H9 (cell line): ENCODE measurements at regions not wholly inside any gene's neighbourhood (a gene's known extent, or its start where the extent isn't known, plus 50 kb on each side); places are given as distances from the start of the nearest gene placed in this dataset.

Experiments
- DNase-seq: peaks from one replicate; pipeline ENCODE4 v3.0.0-alpha.2; 2017
- H2AFZ ChIP-seq: one replicate; pipeline ENCODE4 v1.6.1; 2013; ENCODE audit warnings: mild to moderate bottlenecking, low read length, control low read depth, moderate library complexity
- H2AK5ac ChIP-seq: 2 replicates; pipeline ENCODE4 v1.6.1; 2013; ENCODE audit warnings: low read length, control low read depth, mixed read lengths; ENCODE audit not compliant: insufficient read length
- H2BK120ac ChIP-seq: one replicate; pipeline ENCODE4 v1.6.1; 2013; ENCODE audit warnings: low read depth, mild to moderate bottlenecking, low read length, control low read depth, inconsistent platforms; ENCODE audit not compliant: poor library complexity, severe bottlenecking
- H2BK12ac ChIP-seq: 2 replicates; pipeline ENCODE4 v1.6.1; 2013; ENCODE audit warnings: low read length, control low read depth, mixed read lengths, low read depth; ENCODE audit not compliant: insufficient read length
- H2BK15ac ChIP-seq: 2 replicates; pipeline ENCODE4 v1.6.1; 2013; ENCODE audit warnings: low read depth, low read length, control low read depth
- H2BK20ac ChIP-seq: one replicate; pipeline ENCODE4 v1.6.1; 2013; ENCODE audit warnings: low read depth, mild to moderate bottlenecking, low read length, control low read depth, inconsistent platforms; ENCODE audit not compliant: poor library complexity, severe bottlenecking
- H2BK5ac ChIP-seq: 2 replicates; pipeline ENCODE4 v1.6.1; 2013; ENCODE audit warnings: low read length, control low read depth, mixed read lengths; ENCODE audit not compliant: insufficient read length
- H3K14ac ChIP-seq: 2 replicates; pipeline ENCODE4 v1.6.1; 2013; ENCODE audit warnings: low read length, control low read depth; ENCODE audit not compliant: insufficient read depth
- H3K18ac ChIP-seq: 2 replicates; pipeline ENCODE4 v1.6.1; 2013; ENCODE audit warnings: low read depth, mild to moderate bottlenecking, mixed read lengths, low read length, control low read depth; ENCODE audit not compliant: insufficient read length
- H3K23ac ChIP-seq: 2 replicates; pipeline ENCODE4 v1.6.1; 2013; ENCODE audit warnings: low read length, control low read depth, mixed read lengths, low read depth; ENCODE audit not compliant: insufficient read length
- H3K23me2 ChIP-seq: 2 replicates; pipeline ENCODE4 v1.6.1; 2013; ENCODE audit warnings: low read depth, mild to moderate bottlenecking, mixed read lengths, low read length, control low read depth; ENCODE audit not compliant: insufficient read length, poor library complexity, severe bottlenecking
- H3K27ac ChIP-seq: 2 replicates; pipeline ENCODE4 v1.5.1; 2013; ENCODE audit warnings: low read length, control low read depth, mixed read lengths, low read depth; ENCODE audit not compliant: insufficient read length
- H3K27me3 ChIP-seq: 2 replicates; pipeline ENCODE4 v1.6.1; 2013; ENCODE audit warnings: low read length, control low read depth, inconsistent platforms; ENCODE audit not compliant: insufficient read depth
- H3K4ac ChIP-seq: 2 replicates; pipeline ENCODE4 v1.6.1; 2013; ENCODE audit warnings: low read depth, mild to moderate bottlenecking, control low read depth, inconsistent platforms, low read length, moderate library complexity
- H3K4me1 ChIP-seq: 2 replicates; pipeline ENCODE4 v1.6.1; 2013; ENCODE audit warnings: low read length, control low read depth, inconsistent platforms; ENCODE audit not compliant: insufficient read depth
- H3K4me2 ChIP-seq: 2 replicates; pipeline ENCODE4 v1.6.1; 2013; ENCODE audit warnings: low read length, control low read depth, mixed read lengths; ENCODE audit not compliant: insufficient read length, insufficient read depth
- H3K56ac ChIP-seq: 2 replicates; pipeline ENCODE4 v1.6.1; 2013; ENCODE audit warnings: low read depth, mild to moderate bottlenecking, mixed read lengths, low read length, control low read depth; ENCODE audit not compliant: insufficient read length
- H3K79me1 ChIP-seq: 2 replicates; pipeline ENCODE4 v1.6.1; 2013; ENCODE audit warnings: low read depth, mild to moderate bottlenecking, moderate library complexity, low read length, control low read depth, inconsistent platforms; ENCODE audit not compliant: insufficient read depth, poor library complexity, severe bottlenecking
- H3K79me2 ChIP-seq: 2 replicates; pipeline ENCODE4 v1.6.1; 2013; ENCODE audit warnings: low read length, control low read depth, inconsistent platforms; ENCODE audit not compliant: insufficient read depth
- H3K9ac ChIP-seq: 2 replicates; pipeline ENCODE4 v1.6.1; 2013; ENCODE audit warnings: low read length, control low read depth, mixed read lengths; ENCODE audit not compliant: insufficient read length; ENCODE audit errors: extremely low read depth
- H3K9me3 ChIP-seq: one replicate; pipeline ENCODE4 v1.6.1; 2013; ENCODE audit warnings: low read depth, low read length, inconsistent platforms; ENCODE audit not compliant: control insufficient read depth
- H3T11ph ChIP-seq: one replicate; pipeline ENCODE4 v1.6.1; 2013; ENCODE audit warnings: mild to moderate bottlenecking, low read length, control low read depth, inconsistent platforms
- H4K20me1 ChIP-seq: one replicate; pipeline ENCODE4 v1.6.1; 2013; ENCODE audit not compliant: control insufficient read depth, insufficient read length, insufficient read depth
- H4K5ac ChIP-seq: 2 replicates; pipeline ENCODE4 v1.6.1; 2013; ENCODE audit warnings: low read depth, mild to moderate bottlenecking, mixed read lengths, low read length, control low read depth; ENCODE audit not compliant: insufficient read length
- H4K8ac ChIP-seq: replicated peaks from 2 replicates; pipeline ENCODE4 v1.6.1; 2013; ENCODE audit warnings: low read length, control low read depth, mixed read lengths, low read depth; ENCODE audit not compliant: insufficient read length
- H4K91ac ChIP-seq: 2 replicates; pipeline ENCODE4 v1.6.1; 2013; ENCODE audit warnings: low read depth, mild to moderate bottlenecking, moderate library complexity, mixed read lengths, low read length, control low read depth; ENCODE audit not compliant: insufficient read length
- H3K27ac Mint-ChIP-seq, 3 experiments: 2 replicates in 2 of 3; 3 replicates in 1 of 3; pipeline ENCODE4 v1.8.0; 2020 to 2021; ENCODE audit warnings: mixed read lengths in 3 of 3, mild to moderate bottlenecking in 1 of 3, moderate library complexity in 1 of 3
- H3K27me3 Mint-ChIP-seq: 2 replicates; pipeline ENCODE4 v1.8.0; 2021; ENCODE audit warnings: low read depth, mild to moderate bottlenecking, moderate library complexity, mixed read lengths
- H3K36me3 Mint-ChIP-seq, 3 experiments: 2 replicates in 2 of 3; 3 replicates in 1 of 3; pipeline ENCODE4 v1.8.0; 2020 to 2021; ENCODE audit warnings: low read depth in 3 of 3, mixed read lengths in 3 of 3; ENCODE audit not compliant: insufficient read depth in 1 of 3
- H3K4me1 Mint-ChIP-seq, 2 experiments: 2 replicates each; pipeline ENCODE4 v1.8.0; 2020; ENCODE audit warnings: mixed read lengths in 2 of 2
- H3K4me3 Mint-ChIP-seq, 2 experiments: 2 replicates in 1 of 2; 3 replicates in 1 of 2; pipeline ENCODE4 v1.8.0; 2020 to 2021; ENCODE audit warnings: mild to moderate bottlenecking in 2 of 2, mixed read lengths in 2 of 2, moderate library complexity in 1 of 2
- H3K9me3 Mint-ChIP-seq, 2 experiments: 2 replicates in 1 of 2; 3 replicates in 1 of 2; pipeline ENCODE4 v1.8.0; 2020; ENCODE audit warnings: mild to moderate bottlenecking in 2 of 2, mixed read lengths in 2 of 2, moderate library complexity in 1 of 2
- CTCF ChIP-seq: fragments of 200-600 bp; sonication (generic); conservative IDR thresholded peaks from 3 replicates; pipeline ENCODE4 v1.8.0; 2021; ENCODE audit warnings: antibody characterized with exemption, mild to moderate bottlenecking
- WGBS: extraction: QIAGEN DNeasy Blood & Tissue Kit; methylation state at CpG from one replicate; pipeline ENCODE4 v1.1.7; 2013; ENCODE audit warnings: missing lambda C conversion rate, low lambda C conversion rate, mixed read lengths; ENCODE audit not compliant: insufficient read length; ENCODE audit errors: extremely low coverage; 5-methylcytosine and 5-hydroxymethylcytosine counted together

DNA sequence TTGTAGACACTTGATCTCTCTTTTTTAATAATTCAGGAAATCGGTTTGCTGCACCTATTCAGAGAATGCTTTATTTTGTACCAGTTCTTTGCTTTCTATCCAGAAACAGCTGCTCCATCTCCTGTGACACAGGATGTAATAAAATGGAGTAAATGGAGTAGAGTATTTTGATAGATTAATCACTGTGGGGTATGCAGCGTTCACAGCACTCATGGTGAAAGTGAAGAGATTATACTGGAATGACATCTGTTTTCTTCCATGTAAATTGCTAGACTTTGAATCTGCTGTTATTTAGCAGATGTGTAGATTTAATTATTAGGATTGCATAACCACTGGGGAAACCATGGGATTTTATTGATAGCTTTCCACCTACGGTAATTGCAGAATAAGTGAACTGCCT lies 227.3 kb upstream of the ARHGAP42 start:
- Mint-ChIP-seq H3K36me3 (no peaks in the 10 kb centered on the region), H3K27me3 (no peaks in the 10 kb centered on the region; the same call in 1 of the 2 replicates), H3K4me1 (no peaks in the 10 kb centered on the region), H3K27ac (no peak overlapping the region), H3K9me3 (peaks cover 0 to 4% of the 10 kb centered on the region in 2 experiments; a peak in 1 of 5 replicates), H3K4me3 (no peak overlapping the region)
- H2BK120ac ChIP-seq, result no peak overlapping the region
- no peak overlapping the region for H4K91ac ChIP-seq
- H3K23ac ChIP-seq, result no peak overlapping the region
- DNase-seq, result no peak
- no peaks in the 10 kb centered on the region for H3K9me3 ChIP-seq
- H3K4me2 ChIP-seq, result no peak overlapping the region
- H2AK5ac ChIP-seq, result no peak overlapping the region
- no peaks in the 10 kb centered on the region for H3K79me1 ChIP-seq
- H4K20me1 ChIP-seq, result no peaks in the 10 kb centered on the region
- H2BK15ac ChIP-seq, result no peak overlapping the region
- H3T11ph ChIP-seq, result no peak overlapping the region
- no peak overlapping the region for H3K4ac ChIP-seq
- H2AFZ ChIP-seq, result no peak overlapping the region
- H3K9ac ChIP-seq, result no peak overlapping the region
- TF ChIP-seq CTCF, result no peak
- no peak overlapping the region for H4K5ac ChIP-seq
- no peak overlapping the region for H3K14ac ChIP-seq
- no peak overlapping the region for H3K56ac ChIP-seq
- H4K8ac ChIP-seq, result no peak overlapping the region
- WGBS, result no CpG with 5 or more reads among the region's 3 CpGs
- H2BK12ac ChIP-seq, result no peak overlapping the region
- H2BK5ac ChIP-seq, result no peak overlapping the region
- H2BK20ac ChIP-seq, result no peak overlapping the region
- H3K23me2 ChIP-seq, result no peaks in the 10 kb centered on the region
- no peak overlapping the region for H3K27ac ChIP-seq
- no peaks in the 10 kb centered on the region for H3K27me3 ChIP-seq
- no peaks in the 10 kb centered on the region for H3K79me2 ChIP-seq
- no peak overlapping the region for H3K18ac ChIP-seq
- H3K4me1 ChIP-seq, result no peaks in the 10 kb centered on the region
